ENCODE measurements at regions not wholly inside any gene's neighbourhood (a gene's known extent, or its start where the extent isn't known, plus 50 kb on each side); places are given as distances from the start of the nearest gene placed in this dataset.
A peak's percentile ranks its signal among the peaks of the same experiment; 100 is the strongest.

GRCh38 chr11:97202613-97203292 is 812.9 kb downstream of the JRKL start:
- Histone ChIP-seq H3K23ac (ENCODE audit: insufficient read length, low read depth, low read length) (no peak overlapping the region), H2BK12ac (ENCODE audit: insufficient read length, low read depth, low read length) (no peak overlapping the region), H3K18ac (ENCODE audit: insufficient read length, low read depth, low read length) (no peak overlapping the region), H3K27me3 (ENCODE audit: insufficient read depth, low read length) (no peaks in the 10 kb centered on the region), H3K4me2 (ENCODE audit: insufficient read depth, insufficient read length, low read length) (no peak overlapping the region), H3K4ac (ENCODE audit: low read depth, low read length) (no peak overlapping the region), H3K56ac (ENCODE audit: insufficient read length, low read depth, low read length) (no peak overlapping the region), H3K9ac (ENCODE audit: extremely low read depth, insufficient read length, low read length) (no peak overlapping the region), H2AFZ (ENCODE audit: low read length) (no peak overlapping the region), H3K9me3 (ENCODE audit: control insufficient read depth, low read depth, low read length) (no peaks in the 10 kb centered on the region), H4K91ac (ENCODE audit: insufficient read length, low read depth, low read length) (no peak overlapping the region), H2BK5ac (ENCODE audit: insufficient read length, low read length) (no peak overlapping the region), H2BK20ac (ENCODE audit: low read depth, low read length, poor library complexity, severe bottlenecking) (no peak overlapping the region), H2AK5ac (ENCODE audit: insufficient read length, low read length) (no peak overlapping the region), H3T11ph (ENCODE audit: low read length) (no peak overlapping the region), H2BK120ac (ENCODE audit: low read depth, low read length, poor library complexity, severe bottlenecking) (no peak overlapping the region), H3K79me2 (ENCODE audit: insufficient read depth, low read length) (no peaks in the 10 kb centered on the region), H3K14ac (ENCODE audit: insufficient read depth, low read length) (no peak overlapping the region), H4K5ac (ENCODE audit: insufficient read length, low read depth, low read length) (no peak overlapping the region), H2BK15ac (ENCODE audit: low read depth, low read length) (no peak overlapping the region), H3K23me2 (ENCODE audit: insufficient read length, low read depth, low read length, poor library complexity, severe bottlenecking) (no peaks in the 10 kb centered on the region), H3K79me1 (ENCODE audit: insufficient read depth, low read depth, low read length, poor library complexity, severe bottlenecking) (no peaks in the 10 kb centered on the region), H3K27ac (ENCODE audit: insufficient read length, low read depth, low read length) (no peak overlapping the region), H4K20me1 (ENCODE audit: control insufficient read depth, insufficient read depth, insufficient read length) (no peaks in the 10 kb centered on the region), H4K8ac (replicated peaks; ENCODE audit: insufficient read length, low read depth, low read length) (no peak overlapping the region), H3K4me1 (ENCODE audit: insufficient read depth, low read length) (peaks cover 5% of the 10 kb centered on the region; the same call in 1 of the 2 replicates)
- Mint-ChIP-seq H3K27ac (peak overlapping the region in 1 of 3 experiments; percentile 53; a peak in 3 of 7 replicates), H3K4me1 (peaks cover 11 to 12% of the 10 kb centered on the region in 2 experiments), H3K9me3 (peaks cover 0 to 3% of the 10 kb centered on the region in 2 experiments; a peak in 1 of 5 replicates), H3K4me3 (peak overlapping the region in 1 of 2 experiments; percentile 44; a peak in 1 of 5 replicates), H3K27me3 (ENCODE audit: low read depth) (no peaks in the 10 kb centered on the region), H3K36me3 (ENCODE audit: insufficient read depth in 1 of 3, low read depth in 3 of 3) (no peaks in the 10 kb centered on the region; a peak in 1 of 7 replicates)
- DNase-seq = no peak
- WGBS (ENCODE audit: extremely low coverage, insufficient read length, low lambda C conversion rate) = no CpG with 5 or more reads among the region's 8 CpGs
- no peak for TF ChIP-seq CTCF (conservative IDR thresholded peaks at IDR 0.05)
